ENCODE measurements at regions not wholly inside any gene's neighbourhood (a gene's known extent, or its start where the extent isn't known, plus 50 kb on each side); places are given as distances from the start of the nearest gene placed in this dataset.

- TF ChIP-seq CTCF (conservative IDR thresholded peaks at IDR 0.05 in 1 of 2, IDR thresholded peaks at IDR 0.05 in 1 of 2; ENCODE audit: extremely low read depth in 1 of 2, insufficient read depth in 1 of 2, low read depth in 1 of 2, low read length in 2 of 2) = no peak
- no peak for TF ChIP-seq EZH2 (IDR thresholded peaks at IDR 0.05; ENCODE audit: borderline replicate concordance, low read length)
These were observed 759.1 kb upstream of the POU3F4 start for GRCh38 chrX:82748906-82749505.
